ENCODE measurements at regions not wholly inside any gene's neighbourhood (a gene's known extent, or its start where the extent isn't known, plus 50 kb on each side); places are given as distances from the start of the nearest gene placed in this dataset.

GRCh38 chr20:24836041-24836533 lies 113.0 kb upstream of the CST7 start:
- no peak overlapping the region for H2AFZ ChIP-seq (replicated peaks; ENCODE audit: low read length, poor library complexity)
- DNase-seq (no peak), ATAC-seq (ENCODE audit: low read depth) (no peak)
- no peak overlapping the region for H3K4ac ChIP-seq (ENCODE audit: low read depth, low read length)
- H3K18ac ChIP-seq (ENCODE audit: low read depth, low read length), result no peak overlapping the region
- H3K27ac ChIP-seq (ENCODE audit: insufficient read depth, low read length), result no peak overlapping the region
- no CpG with 5 or more reads among the region's 3 CpGs for WGBS, 2 experiments (ENCODE audit: extremely low coverage in 2 of 2, insufficient read length in 1 of 2)
- ChIA-PET CTCF (no interaction called here), POLR2A (ENCODE audit: unreplicated experiment) (no interaction called here)
- no peak overlapping the region for H2BK15ac ChIP-seq (ENCODE audit: low read depth, low read length)
- no peaks in the 10 kb centered on the region for H3K9me3 ChIP-seq (ENCODE audit: control insufficient read depth, insufficient read depth, low read length)
- H4K8ac ChIP-seq (ENCODE audit: low read depth in 2 of 2, low read length in 2 of 2), result no peak overlapping the region
- no peak overlapping the region for H4K5ac ChIP-seq (ENCODE audit: low read depth, low read length)
- no peak overlapping the region for H3K14ac ChIP-seq (replicated peaks; ENCODE audit: low read depth, low read length)
- no peak overlapping the region for H3K56ac ChIP-seq (ENCODE audit: extremely low read depth, insufficient read depth, low read length)
- H2BK20ac ChIP-seq (ENCODE audit: low read depth, low read length), result no peak overlapping the region
- no peak overlapping the region for H4K91ac ChIP-seq (ENCODE audit: insufficient read depth, low read depth, low read length)
- no peaks in the 10 kb centered on the region; the same call in 1 of the 2 replicates for H3K27me3 ChIP-seq (ENCODE audit: control insufficient read depth, insufficient read depth, low read length)
- no peak for TF ChIP-seq FOS (IDR thresholded peaks at IDR 0.05; ENCODE audit: low read depth, low read length)
- TF ChIP-seq USF2 (IDR thresholded peaks at IDR 0.05; ENCODE audit: low read depth, low read length), result no peak
- no peak for TF ChIP-seq CTCF (conservative IDR thresholded peaks at IDR 0.05; ENCODE audit: low read depth, low read length)
- no peak for TF ChIP-seq NFE2L2 (IDR thresholded peaks at IDR 0.05; ENCODE audit: low read depth, low read length)
- no peak for TF ChIP-seq BHLHE40 (IDR thresholded peaks at IDR 0.05; ENCODE audit: low read depth, low read length)
- no peak for TF ChIP-seq SMC3 (IDR thresholded peaks at IDR 0.05; ENCODE audit: low read depth, low read length)
- TF ChIP-seq POLR2A (IDR thresholded peaks at IDR 0.05; ENCODE audit: low read depth, low read length), result no peak
- TF ChIP-seq CEBPB (IDR thresholded peaks at IDR 0.05; ENCODE audit: low read depth, low read length), result no peak
- TF ChIP-seq MXI1 (IDR thresholded peaks at IDR 0.05; ENCODE audit: borderline replicate concordance, low read depth, low read length), result no peak
- no peak for TF ChIP-seq RAD21 (IDR thresholded peaks at IDR 0.05; ENCODE audit: low read length)
- TF ChIP-seq MAFK (IDR thresholded peaks at IDR 0.05; ENCODE audit: low read depth, low read length), result no peak
- TF ChIP-seq, protein P1, sequence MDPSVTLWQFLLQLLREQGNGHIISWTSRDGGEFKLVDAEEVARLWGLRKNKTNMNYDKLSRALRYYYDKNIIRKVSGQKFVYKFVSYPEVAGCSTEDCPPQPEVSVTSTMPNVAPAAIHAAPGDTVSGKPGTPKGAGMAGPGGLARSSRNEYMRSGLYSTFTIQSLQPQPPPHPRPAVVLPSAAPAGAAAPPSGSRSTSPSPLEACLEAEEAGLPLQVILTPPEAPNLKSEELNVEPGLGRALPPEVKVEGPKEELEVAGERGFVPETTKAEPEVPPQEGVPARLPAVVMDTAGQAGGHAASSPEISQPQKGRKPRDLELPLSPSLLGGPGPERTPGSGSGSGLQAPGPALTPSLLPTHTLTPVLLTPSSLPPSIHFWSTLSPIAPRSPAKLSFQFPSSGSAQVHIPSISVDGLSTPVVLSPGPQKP (IDR thresholded peaks at IDR 0.05; ENCODE audit: borderline replicate concordance, low read depth, low read length), result no peak
- no peak for TF ChIP-seq RCOR1 (IDR thresholded peaks at IDR 0.05; ENCODE audit: insufficient replicate concordance, low read length)
- no peak for TF ChIP-seq MAZ (IDR thresholded peaks at IDR 0.05; ENCODE audit: borderline replicate concordance, low read depth, low read length)
- TF ChIP-seq RFX5 (IDR thresholded peaks at IDR 0.05; ENCODE audit: low read depth, low read length), result no peak
- no peak for TF ChIP-seq CHD1 (IDR thresholded peaks at IDR 0.05; ENCODE audit: low read depth, low read length)
- H2AK5ac ChIP-seq (ENCODE audit: low read depth, low read length), result no peak overlapping the region
- no peak overlapping the region for H3K4me2 ChIP-seq (ENCODE audit: low read depth, low read length)
- no peaks in the 10 kb centered on the region for H3K9me1 ChIP-seq (ENCODE audit: insufficient read depth, low read length)
- H3K79me1 ChIP-seq (ENCODE audit: low read depth in 1 of 2, low read length in 2 of 2), result no peaks in the 10 kb centered on the region
- no TSS peak for BruUV-seq (replicated peaks)
- no peak overlapping the region for H2AK9ac ChIP-seq (replicated peaks; ENCODE audit: low read depth, low read length, poor library complexity)
- intact Hi-C loops (cut with micrococcal nuclease), result no loop called here
- no peaks in the 10 kb centered on the region for H4K20me1 ChIP-seq (ENCODE audit: insufficient read depth, low read length)
- H2BK120ac ChIP-seq (ENCODE audit: low read depth, low read length), result no peak overlapping the region
- no peak overlapping the region for H3K4me3 ChIP-seq (ENCODE audit: insufficient read depth, low read depth, low read length)
- H2BK5ac ChIP-seq (ENCODE audit: low read depth, low read length, poor library complexity, severe bottlenecking), result no peak overlapping the region
- H3K4me1 ChIP-seq (ENCODE audit: control insufficient read depth, insufficient read depth, low read length), result peaks cover 8% of the 10 kb centered on the region
- in situ Hi-C loops (cut with MboI; ENCODE audit: low sequenced_read_pairs), result no loop called here
- dilution Hi-C loops (cut with HindIII; ENCODE audit: low sequenced_read_pairs, unreplicated experiment), result no loop called here
- no peak overlapping the region for H3K9ac ChIP-seq (ENCODE audit: low read depth, low read length)
- H3K36me3 ChIP-seq (ENCODE audit: control insufficient read depth, insufficient read depth, low read length), result no peaks in the 10 kb centered on the region
- H3K23ac ChIP-seq (ENCODE audit: low read depth, low read length), result no peak overlapping the region
